GM12864 (cell line): ENCODE measurements at regions not wholly inside any gene's neighbourhood (a gene's known extent, or its start where the extent isn't known, plus 50 kb on each side); places are given as distances from the start of the nearest gene placed in this dataset.

Source experiments
- DNase-seq: peaks from one replicate; pipeline ENCODE4 v3.0.0-alpha.2; 2011; ENCODE audit warnings: low read depth
- H3K4me3 ChIP-seq: 2 replicates; pipeline ENCODE4 v1.5.1; 2011; ENCODE audit warnings: mild to moderate bottlenecking, low read depth, low read length, control low read depth
- CTCF ChIP-seq: IDR thresholded peaks from 2 replicates; pipeline ENCODE4 v1.5.1; 2011; ENCODE audit warnings: low read depth, mild to moderate bottlenecking, moderate library complexity, low read length, control low read depth, inconsistent platforms; ENCODE audit errors: missing control alignments

GRCh38 chr17:43333433-43333943, 65.3 kb upstream of the ARL4D start:
- DNase-seq, result no peak
- no peak overlapping the region; the same call in 1 of the 2 replicates for H3K4me3 ChIP-seq
- TF ChIP-seq CTCF, result no peak

GRCh38 chr17:43332230-43332629, 66.6 kb upstream of the ARL4D start:
- no peak overlapping the region for H3K4me3 ChIP-seq
- no peak for DNase-seq
- no peak for TF ChIP-seq CTCF

GRCh38 chr17:43330876-43331639, 67.7 kb upstream of the ARL4D start:
- DNase-seq, result no peak
- no peak for TF ChIP-seq CTCF
- H3K4me3 ChIP-seq, result no peak overlapping the region

- DNase-seq, result no peak
- H3K4me3 ChIP-seq, result no peak overlapping the region
- TF ChIP-seq CTCF, result no peak
Measured at GRCh38 chr17:43329183-43329582, 69.6 kb upstream of the ARL4D start.

- DNase-seq, result no peak
- TF ChIP-seq CTCF, result no peak
Measured at GRCh38 chr17:43328650-43329049, 70.1 kb upstream of the ARL4D start.

GRCh38 chr17:43327834-43328420, 70.9 kb upstream of the ARL4D start:
- DNase-seq, result no peak
- TF ChIP-seq CTCF, result no peak
- no peak overlapping the region for H3K4me3 ChIP-seq

More at GRCh38 chr17:43328650-43329049, 70.1 kb upstream of the ARL4D start:
- no peak overlapping the region for H3K4me3 ChIP-seq
